ENCODE measurements at regions not wholly inside any gene's neighbourhood (a gene's known extent, or its start where the extent isn't known, plus 50 kb on each side); places are given as distances from the start of the nearest gene placed in this dataset.

DNA sequence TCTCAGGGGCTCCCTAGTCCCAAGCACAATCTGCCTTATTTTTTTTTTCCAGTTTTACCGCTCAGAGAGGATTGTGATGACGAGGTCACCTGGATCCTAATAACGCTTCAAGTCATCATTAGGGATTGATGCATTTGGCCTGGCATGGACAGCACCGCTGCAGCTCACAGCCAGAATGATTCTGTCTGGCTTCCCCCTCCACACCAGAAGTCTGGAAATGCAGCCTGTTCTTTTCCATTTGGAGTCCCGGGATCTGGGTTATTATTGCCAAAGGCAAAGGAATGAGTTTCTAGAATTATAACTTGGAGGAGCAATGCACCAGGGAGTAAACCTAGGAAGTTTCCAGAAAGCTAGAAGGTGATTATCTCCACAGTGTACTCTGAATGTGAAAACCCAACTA is 81.1 kb upstream of the TAF1B start:
- peaks cover 38% of the 10 kb centered on the region for H3K4me1 Mint-ChIP-seq
- peaks cover 19% of the 10 kb centered on the region for H3K27me3 Mint-ChIP-seq
- no peak overlapping the region for H3K4me3 Mint-ChIP-seq
- no peak for DNase-seq
- no peaks in the 10 kb centered on the region for H3K36me3 Mint-ChIP-seq (ENCODE audit: low read depth)
- intact Hi-C loops (cut with micrococcal nuclease): loop anchor here (2.0 kb wide), 1 partner anchor 21 kb away; no protein-coding TSS in a partner anchor
- H3K27ac Mint-ChIP-seq: no peak overlapping the region
- no peaks in the 10 kb centered on the region for H3K9me3 Mint-ChIP-seq

GRCh38 chr2:9762941-9763340 is 80.3 kb upstream of the TAF1B start:
- peaks cover 11% of the 10 kb centered on the region for H3K27me3 Mint-ChIP-seq
- intact Hi-C loops (cut with micrococcal nuclease): loop anchor here (2.0 kb wide), 1 partner anchor 20 kb away; no protein-coding TSS in a partner anchor
- H3K4me3 Mint-ChIP-seq: no peak overlapping the region
- H3K27ac Mint-ChIP-seq: no peak overlapping the region
- H3K4me1 Mint-ChIP-seq: peaks cover 35% of the 10 kb centered on the region
- H3K9me3 Mint-ChIP-seq: no peaks in the 10 kb centered on the region
- DNase-seq: no peak
- H3K36me3 Mint-ChIP-seq (ENCODE audit: low read depth): no peaks in the 10 kb centered on the region

- Mint-ChIP-seq H3K4me1 (peaks cover 35% of the 10 kb centered on the region), H3K4me3 (no peak overlapping the region), H3K27me3 (peaks cover 8% of the 10 kb centered on the region), H3K27ac (no peak overlapping the region), H3K36me3 (ENCODE audit: low read depth) (no peaks in the 10 kb centered on the region), H3K9me3 (no peaks in the 10 kb centered on the region)
- intact Hi-C loops (cut with micrococcal nuclease): loop anchor here (2.0 kb wide), 1 partner anchor 19 kb away; no protein-coding TSS in a partner anchor
- DNase-seq: no peak
These were observed 79.7 kb upstream of the TAF1B start for GRCh38 chr2:9763356-9764152.

DNA sequence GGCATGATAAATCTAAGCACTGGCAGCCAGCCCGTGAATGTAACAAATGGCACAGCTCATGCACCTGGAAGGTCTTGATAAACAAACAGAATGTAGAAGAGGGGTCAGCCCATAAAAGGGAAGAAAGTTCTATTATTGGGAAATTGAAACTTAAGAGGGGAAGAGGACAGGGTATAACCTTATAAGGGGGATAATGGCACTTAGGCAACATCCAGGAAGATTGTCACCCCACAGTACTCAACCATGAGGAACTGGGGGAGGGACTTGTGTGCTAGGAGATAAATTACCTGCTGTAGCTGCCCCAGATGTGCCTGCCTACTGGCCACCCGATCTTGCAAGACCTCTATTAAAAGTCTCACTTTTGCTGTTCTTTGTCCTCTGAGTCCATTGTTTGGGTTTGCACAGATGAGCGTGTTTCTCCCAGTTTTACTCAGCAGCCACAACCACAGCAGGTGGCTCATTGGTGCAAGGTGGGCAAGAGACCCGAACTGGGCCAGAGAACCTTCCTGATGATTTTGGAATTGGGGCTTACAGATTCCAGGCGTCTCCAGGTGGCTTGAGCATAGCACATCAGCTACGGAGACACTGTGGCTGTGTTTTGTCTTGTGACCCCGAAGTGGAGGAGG is 79.0 kb upstream of the TAF1B start:
- intact Hi-C loops (cut with micrococcal nuclease): no loop called here
- no peak for DNase-seq
- peaks cover 36% of the 10 kb centered on the region for H3K4me1 Mint-ChIP-seq
- no peaks in the 10 kb centered on the region for H3K36me3 Mint-ChIP-seq (ENCODE audit: low read depth)
- H3K9me3 Mint-ChIP-seq: no peaks in the 10 kb centered on the region
- no peak overlapping the region for H3K27ac Mint-ChIP-seq
- H3K27me3 Mint-ChIP-seq: peaks cover 2% of the 10 kb centered on the region
- no peak overlapping the region for H3K4me3 Mint-ChIP-seq

DNA sequence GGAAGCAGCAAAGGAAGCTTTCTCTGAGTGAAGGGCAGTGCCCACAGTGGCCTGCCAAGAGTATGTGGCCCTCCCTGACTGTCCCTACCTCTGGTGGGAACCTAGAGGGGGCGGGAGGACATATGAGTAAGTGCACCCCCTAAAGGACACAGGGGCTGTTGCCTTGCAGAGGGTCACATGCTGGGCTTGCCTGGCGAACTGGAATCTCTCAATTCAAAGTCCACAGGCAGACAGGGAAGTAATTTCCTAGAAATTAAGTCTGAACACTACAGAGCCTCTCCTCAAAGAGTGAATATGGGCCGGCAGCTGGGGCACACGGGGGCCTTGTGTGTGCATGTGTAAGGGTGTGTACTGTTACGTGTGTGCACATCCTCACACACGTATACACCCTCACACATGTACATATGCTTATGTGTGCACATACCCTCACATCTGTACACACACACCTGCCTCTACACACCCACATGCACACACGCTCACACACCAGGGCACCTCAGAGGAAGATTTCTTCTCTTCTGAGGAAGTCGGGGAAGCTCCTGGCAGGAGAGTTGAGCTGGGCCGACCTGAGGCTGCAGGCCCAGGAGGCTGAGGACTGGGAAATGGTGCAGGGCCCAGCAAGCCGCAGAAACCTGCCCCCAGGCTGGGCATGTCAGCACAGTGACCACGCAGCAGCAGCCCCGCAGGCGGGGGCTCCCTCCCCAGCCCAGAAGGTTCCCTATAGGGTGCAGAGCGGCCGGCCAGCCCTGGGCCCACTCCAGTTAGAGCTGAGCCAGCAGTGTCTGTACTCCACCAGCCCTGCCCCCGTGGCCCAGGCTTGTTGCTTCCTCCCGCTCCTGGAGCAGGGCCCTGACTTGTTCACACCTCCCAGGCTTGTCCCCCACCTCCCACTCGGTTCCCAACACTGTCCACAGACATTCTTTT is 77.4 kb upstream of the TAF1B start:
- Mint-ChIP-seq H3K4me1 (peaks cover 36% of the 10 kb centered on the region), H3K27me3 (peaks cover 2% of the 10 kb centered on the region), H3K27ac (no peak overlapping the region), H3K9me3 (no peaks in the 10 kb centered on the region), H3K4me3 (no peak overlapping the region), H3K36me3 (ENCODE audit: low read depth) (no peaks in the 10 kb centered on the region)
- intact Hi-C loops (cut with micrococcal nuclease): no loop called here
- no peak for DNase-seq

- Mint-ChIP-seq H3K27ac (peak overlapping the region; percentile 45), H3K27me3 (peaks cover 2% of the 10 kb centered on the region), H3K4me1 (peaks cover 34% of the 10 kb centered on the region), H3K4me3 (no peak overlapping the region), H3K9me3 (no peaks in the 10 kb centered on the region), H3K36me3 (ENCODE audit: low read depth) (no peaks in the 10 kb centered on the region)
- no peak for DNase-seq
- intact Hi-C loops (cut with micrococcal nuclease): no loop called here
These were observed 75.5 kb upstream of the TAF1B start for GRCh38 chr2:9767656-9768281.

- no peak for DNase-seq
- H3K36me3 Mint-ChIP-seq (ENCODE audit: low read depth): no peaks in the 10 kb centered on the region
- no peaks in the 10 kb centered on the region for H3K9me3 Mint-ChIP-seq
- H3K4me3 Mint-ChIP-seq: no peak overlapping the region
- H3K27ac Mint-ChIP-seq: peak overlapping the region; percentile 45
- peaks cover 2% of the 10 kb centered on the region for H3K27me3 Mint-ChIP-seq
- intact Hi-C loops (cut with micrococcal nuclease): no loop called here
- peaks cover 34% of the 10 kb centered on the region for H3K4me1 Mint-ChIP-seq
These were observed 74.9 kb upstream of the TAF1B start for GRCh38 chr2:9768388-9768787.

DNA sequence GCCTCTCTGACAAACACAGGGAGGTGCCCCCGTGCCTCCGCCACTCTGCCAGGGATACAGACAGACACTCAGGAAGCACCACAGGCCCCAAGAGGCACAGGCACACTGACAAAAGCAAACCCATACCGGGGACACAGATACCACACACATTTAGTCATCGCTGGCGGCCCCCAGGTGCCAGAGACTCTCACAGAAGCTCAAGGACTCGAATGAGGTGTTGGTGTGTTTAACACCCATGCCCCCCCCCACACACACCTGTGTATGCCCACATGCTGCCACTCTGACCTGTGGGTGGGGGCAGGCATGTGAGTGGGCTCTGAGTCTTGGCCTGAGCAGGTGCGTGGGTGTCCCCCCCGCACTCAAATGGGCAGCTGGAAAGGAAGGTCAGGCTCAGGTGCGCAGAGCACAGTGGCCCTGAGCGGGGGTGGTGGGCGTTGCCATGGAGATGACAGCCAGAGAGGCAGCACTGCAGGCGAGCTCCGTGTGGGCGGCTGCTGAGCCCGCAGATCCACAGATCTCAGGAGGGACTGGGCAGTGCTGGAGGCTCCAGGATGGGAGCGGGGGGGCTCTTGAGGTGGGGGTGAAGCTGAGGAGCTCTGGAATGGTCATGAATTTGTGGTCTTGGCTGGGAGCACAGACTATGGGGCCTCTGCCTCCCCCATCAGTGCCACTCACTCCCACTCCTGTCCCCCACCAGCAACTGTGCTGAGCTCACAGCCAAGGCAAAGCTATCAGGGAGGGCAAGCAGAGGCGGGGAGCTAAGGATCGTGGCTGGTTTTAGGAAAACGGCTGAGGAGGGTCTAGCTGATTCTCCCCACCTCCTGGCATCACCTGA is 73.9 kb upstream of the TAF1B start:
- intact Hi-C loops (cut with micrococcal nuclease): loop anchor here (1.0 kb wide), 2 partner anchors 11 to 30 kb away; no protein-coding TSS in a partner anchor
- H3K4me1 Mint-ChIP-seq: peaks cover 26% of the 10 kb centered on the region
- no peaks in the 10 kb centered on the region for H3K36me3 Mint-ChIP-seq (ENCODE audit: low read depth)

GRCh38 chr2:9770006-9770307 is 73.3 kb upstream of the TAF1B start:
- no peak overlapping the region for H3K27ac Mint-ChIP-seq
- no peak overlapping the region for H3K4me3 Mint-ChIP-seq
- H3K4me1 Mint-ChIP-seq: peaks cover 21% of the 10 kb centered on the region
- intact Hi-C loops (cut with micrococcal nuclease): loop anchor here (1.0 kb wide), 2 partner anchors 10 to 29 kb away; no protein-coding TSS in a partner anchor
- no peaks in the 10 kb centered on the region for H3K9me3 Mint-ChIP-seq
- H3K27me3 Mint-ChIP-seq: peaks cover 2% of the 10 kb centered on the region
- DNase-seq: no peak
- H3K36me3 Mint-ChIP-seq (ENCODE audit: low read depth): no peaks in the 10 kb centered on the region

More for the DNA sequence above, 73.9 kb upstream of the TAF1B start:
- H3K4me3 Mint-ChIP-seq: no peak overlapping the region
- H3K9me3 Mint-ChIP-seq: no peaks in the 10 kb centered on the region
- H3K27me3 Mint-ChIP-seq: peaks cover 2% of the 10 kb centered on the region
- no peak overlapping the region for H3K27ac Mint-ChIP-seq
- no peak for DNase-seq

- no peaks in the 10 kb centered on the region for H3K36me3 Mint-ChIP-seq (ENCODE audit: low read depth)
- H3K27me3 Mint-ChIP-seq: peaks cover 2% of the 10 kb centered on the region
- H3K27ac Mint-ChIP-seq: no peak overlapping the region
- no peak overlapping the region for H3K4me3 Mint-ChIP-seq
- intact Hi-C loops (cut with micrococcal nuclease): loop anchor here (1.0 kb wide), 2 partner anchors 10 to 29 kb away; no protein-coding TSS in a partner anchor
- peak; percentile 86 for DNase-seq
- H3K4me1 Mint-ChIP-seq: peaks cover 20% of the 10 kb centered on the region
- H3K9me3 Mint-ChIP-seq: no peaks in the 10 kb centered on the region
These were observed 72.8 kb upstream of the TAF1B start for GRCh38 chr2:9770308-9771100.

DNA sequence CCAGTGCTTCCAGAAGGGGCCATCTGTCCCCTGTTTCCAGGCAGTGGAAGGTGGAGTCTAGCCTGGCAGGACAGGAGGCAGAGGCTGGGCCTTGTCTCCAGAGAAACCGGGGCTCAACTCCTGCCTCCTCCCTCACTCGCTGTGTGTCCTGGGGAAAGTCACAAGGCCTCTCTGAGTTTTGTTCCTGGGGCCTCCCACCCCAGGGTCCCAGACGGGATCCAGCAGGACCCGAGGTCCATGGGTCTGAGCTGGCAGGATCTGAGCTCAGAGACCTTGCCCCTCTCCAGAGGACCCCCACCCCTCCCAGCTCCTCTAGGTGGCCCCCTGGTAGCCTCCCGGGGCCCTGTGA is 72.2 kb upstream of the TAF1B start:
- no peak overlapping the region for H3K4me3 Mint-ChIP-seq
- intact Hi-C loops (cut with micrococcal nuclease): no loop called here
- peaks cover 2% of the 10 kb centered on the region for H3K27me3 Mint-ChIP-seq
- H3K27ac Mint-ChIP-seq: no peak overlapping the region
- DNase-seq: no peak
- no peaks in the 10 kb centered on the region for H3K36me3 Mint-ChIP-seq (ENCODE audit: low read depth)
- H3K9me3 Mint-ChIP-seq: no peaks in the 10 kb centered on the region
- peaks cover 20% of the 10 kb centered on the region for H3K4me1 Mint-ChIP-seq

DNA sequence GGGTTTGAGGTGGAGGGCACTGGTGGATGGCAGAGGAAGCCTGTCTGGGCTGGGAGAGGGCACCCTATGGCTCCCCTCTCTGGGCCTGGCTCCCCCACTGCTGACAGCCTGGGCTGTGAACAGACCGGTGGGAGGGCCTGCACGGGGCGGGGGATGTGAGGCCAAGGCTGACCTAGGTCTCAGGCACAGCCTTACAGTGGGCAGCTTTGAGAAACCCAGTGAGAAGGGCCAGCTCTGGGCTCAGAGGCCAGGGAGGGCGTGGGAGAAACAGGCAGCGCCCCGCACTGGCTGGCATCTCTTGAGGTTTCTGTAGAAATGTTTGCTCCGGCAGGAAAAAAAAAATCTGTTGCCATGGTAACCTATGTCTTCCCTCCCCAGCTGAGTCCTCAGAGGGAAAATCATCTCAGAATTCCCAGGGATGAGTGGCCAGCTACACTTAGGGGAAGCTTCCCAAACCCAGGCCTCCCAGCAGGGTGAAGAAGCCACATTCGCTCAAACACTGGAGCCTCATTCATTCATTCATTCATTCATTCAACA is 71.7 kb upstream of the TAF1B start:
- no peaks in the 10 kb centered on the region for H3K9me3 Mint-ChIP-seq
- H3K4me1 Mint-ChIP-seq: peaks cover 17% of the 10 kb centered on the region
- peaks cover 2% of the 10 kb centered on the region for H3K27me3 Mint-ChIP-seq
- H3K36me3 Mint-ChIP-seq (ENCODE audit: low read depth): no peaks in the 10 kb centered on the region
- intact Hi-C loops (cut with micrococcal nuclease): no loop called here
- no peak overlapping the region for H3K4me3 Mint-ChIP-seq
- no peak for DNase-seq
- no peak overlapping the region for H3K27ac Mint-ChIP-seq
